Loucy (cell line): ENCODE measurements at regions not wholly inside any gene's neighbourhood (a gene's known extent, or its start where the extent isn't known, plus 50 kb on each side); places are given as distances from the start of the nearest gene placed in this dataset.

Source experiments
- H2AFZ ChIP-seq: fragments of 200-600 bp; sonication (generic); 2 replicates; pipeline ENCODE4 v1.6.0; 2016; ENCODE audit warnings: antibody characterized with exemption, mild to moderate bottlenecking, low read length, moderate library complexity
- H3F3A ChIP-seq: fragments of 200-600 bp; 2 replicates; pipeline ENCODE4 v1.6.0; 2016; ENCODE audit warnings: antibody characterized with exemption, low read depth, mild to moderate bottlenecking
- H3K27me3 ChIP-seq: fragments of 200-600 bp; sonication (generic); 2 replicates; pipeline ENCODE4 v1.6.1; 2014; ENCODE audit warnings: low read length, mild to moderate bottlenecking; ENCODE audit not compliant: insufficient read depth, poor library complexity, severe bottlenecking
- H3K36me3 ChIP-seq: fragments of 200-600 bp; sonication (generic); 2 replicates; pipeline ENCODE4 v1.6.1; 2016; ENCODE audit warnings: low read length; ENCODE audit not compliant: insufficient read depth
- H3K4me1 ChIP-seq: fragments of 200-600 bp; sonication (generic); 2 replicates; pipeline ENCODE4 v1.5.1; 2014; ENCODE audit warnings: low read length, mild to moderate bottlenecking; ENCODE audit not compliant: insufficient read depth, poor library complexity, severe bottlenecking
- H3K4me2 ChIP-seq: fragments of 200-600 bp; sonication (generic); 2 replicates; pipeline ENCODE4 v1.6.0; 2014; ENCODE audit warnings: antibody characterized with exemption, low read length, low read depth, mild to moderate bottlenecking; ENCODE audit not compliant: poor library complexity, severe bottlenecking
- H3K4me3 ChIP-seq: fragments of 200-600 bp; sonication (generic); 2 replicates; pipeline ENCODE4 v1.5.1; 2014; ENCODE audit warnings: low read length, mild to moderate bottlenecking, mixed read lengths; ENCODE audit not compliant: poor library complexity, severe bottlenecking
- H3K79me2 ChIP-seq: fragments of 200-600 bp; sonication (generic); 2 replicates; pipeline ENCODE4 v1.6.1; 2014; ENCODE audit warnings: low read length; ENCODE audit not compliant: insufficient read depth
- H3K9ac ChIP-seq: fragments of 200-600 bp; sonication (generic); 2 replicates; pipeline ENCODE4 v1.6.0; 2014; ENCODE audit warnings: mild to moderate bottlenecking, low read depth, low read length, moderate library complexity; ENCODE audit not compliant: poor library complexity, severe bottlenecking
- H3K9me2 ChIP-seq: fragments of 200-600 bp; sonication (generic); replicated peaks from 2 replicates; pipeline ENCODE4 v1.6.1; 2016; ENCODE audit warnings: low read depth, low read length, mixed read lengths
- H3K9me3 ChIP-seq: fragments of 200-600 bp; sonication (generic); 2 replicates; pipeline ENCODE4 v1.6.1; 2014; ENCODE audit warnings: mild to moderate bottlenecking, antibody characterized with exemption, low read length, low read depth; ENCODE audit not compliant: insufficient read depth
- H4K20me1 ChIP-seq: fragments of 200-600 bp; sonication (generic); 2 replicates; pipeline ENCODE4 v1.6.0; 2014; ENCODE audit warnings: antibody characterized with exemption, low read length, mild to moderate bottlenecking; ENCODE audit not compliant: insufficient read depth, poor library complexity, severe bottlenecking
- EZH2phosphoT487 ChIP-seq: fragments of 200-600 bp; IDR thresholded peaks from 2 replicates; pipeline ENCODE4 v1.6.1; 2018; ENCODE audit warnings: antibody characterized with exemption, mild to moderate bottlenecking, moderate library complexity, borderline replicate concordance
- TF ChIP-seq, protein P1 (sequence below): fragments of 200-600 bp; sonication (generic); conservative IDR thresholded peaks from 2 replicates; pipeline ENCODE4 v1.5.1; 2014; ENCODE audit warnings: mild to moderate bottlenecking, antibody characterized with exemption, low read length

DNA sequence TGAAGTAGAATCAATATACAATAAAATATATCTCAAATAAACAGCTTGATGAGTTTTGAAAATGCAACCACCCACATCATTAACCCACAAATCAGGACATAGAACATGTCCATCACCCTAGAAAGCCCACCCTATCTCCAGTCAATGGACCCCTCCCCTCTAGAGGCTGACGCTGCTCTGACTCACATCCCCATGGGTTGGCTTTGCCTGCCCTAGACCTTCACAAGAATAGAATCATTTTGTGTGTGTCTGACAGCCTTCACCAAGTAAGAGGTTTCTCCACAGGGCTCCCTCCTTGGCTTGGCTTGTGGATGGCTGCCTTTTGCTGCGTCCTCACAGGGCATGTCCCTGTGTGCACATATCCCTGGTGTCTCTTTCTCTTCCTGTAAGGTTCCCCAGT is 250.2 kb upstream of the RTL1 start:
- Histone ChIP-seq H3K4me3 (no peak overlapping the region), H3K36me3 (no peaks in the 10 kb centered on the region), H3K9ac (no peak overlapping the region), H3K4me1 (no peaks in the 10 kb centered on the region), H3K9me2 (no peaks in the 10 kb centered on the region), H4K20me1 (no peaks in the 10 kb centered on the region), H3F3A (no peaks in the 10 kb centered on the region), H3K27me3 (no peaks in the 10 kb centered on the region), H3K79me2 (no peaks in the 10 kb centered on the region), H2AFZ (no peak overlapping the region), H3K9me3 (no peaks in the 10 kb centered on the region), H3K4me2 (no peak overlapping the region)
- no peak for TF ChIP-seq EZH2phosphoT487
- TF ChIP-seq, protein P1, sequence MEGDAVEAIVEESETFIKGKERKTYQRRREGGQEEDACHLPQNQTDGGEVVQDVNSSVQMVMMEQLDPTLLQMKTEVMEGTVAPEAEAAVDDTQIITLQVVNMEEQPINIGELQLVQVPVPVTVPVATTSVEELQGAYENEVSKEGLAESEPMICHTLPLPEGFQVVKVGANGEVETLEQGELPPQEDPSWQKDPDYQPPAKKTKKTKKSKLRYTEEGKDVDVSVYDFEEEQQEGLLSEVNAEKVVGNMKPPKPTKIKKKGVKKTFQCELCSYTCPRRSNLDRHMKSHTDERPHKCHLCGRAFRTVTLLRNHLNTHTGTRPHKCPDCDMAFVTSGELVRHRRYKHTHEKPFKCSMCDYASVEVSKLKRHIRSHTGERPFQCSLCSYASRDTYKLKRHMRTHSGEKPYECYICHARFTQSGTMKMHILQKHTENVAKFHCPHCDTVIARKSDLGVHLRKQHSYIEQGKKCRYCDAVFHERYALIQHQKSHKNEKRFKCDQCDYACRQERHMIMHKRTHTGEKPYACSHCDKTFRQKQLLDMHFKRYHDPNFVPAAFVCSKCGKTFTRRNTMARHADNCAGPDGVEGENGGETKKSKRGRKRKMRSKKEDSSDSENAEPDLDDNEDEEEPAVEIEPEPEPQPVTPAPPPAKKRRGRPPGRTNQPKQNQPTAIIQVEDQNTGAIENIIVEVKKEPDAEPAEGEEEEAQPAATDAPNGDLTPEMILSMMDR, result no peak

DNA sequence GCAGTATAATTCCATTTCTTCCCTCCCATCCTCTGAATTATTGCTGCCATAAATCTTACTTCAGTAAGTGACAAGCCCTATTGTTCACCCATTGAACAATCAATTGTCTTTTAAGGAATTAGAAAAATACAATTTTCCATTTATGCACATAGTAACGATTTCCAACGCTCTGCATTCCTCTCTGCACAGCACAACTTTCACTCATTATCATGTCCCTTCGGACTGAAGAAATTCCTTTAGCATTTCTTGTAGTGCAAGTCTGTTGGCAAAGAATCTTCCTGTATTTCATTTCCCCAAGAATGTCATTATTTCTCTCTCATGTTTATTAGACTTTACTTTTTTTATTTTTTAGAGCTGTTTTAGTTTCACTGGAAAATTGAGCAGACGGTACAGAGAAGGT is 252.1 kb upstream of the RTL1 start:
- Histone ChIP-seq H3K4me3 (no peak overlapping the region), H3F3A (no peaks in the 10 kb centered on the region), H3K9ac (no peak overlapping the region), H3K79me2 (no peaks in the 10 kb centered on the region), H2AFZ (no peak overlapping the region), H3K27me3 (no peaks in the 10 kb centered on the region), H3K9me3 (no peaks in the 10 kb centered on the region), H3K4me1 (no peaks in the 10 kb centered on the region), H3K4me2 (no peak overlapping the region), H3K36me3 (no peaks in the 10 kb centered on the region), H3K9me2 (no peaks in the 10 kb centered on the region), H4K20me1 (no peaks in the 10 kb centered on the region)
- TF ChIP-seq, protein P1, result no peak
- no peak for TF ChIP-seq EZH2phosphoT487

DNA sequence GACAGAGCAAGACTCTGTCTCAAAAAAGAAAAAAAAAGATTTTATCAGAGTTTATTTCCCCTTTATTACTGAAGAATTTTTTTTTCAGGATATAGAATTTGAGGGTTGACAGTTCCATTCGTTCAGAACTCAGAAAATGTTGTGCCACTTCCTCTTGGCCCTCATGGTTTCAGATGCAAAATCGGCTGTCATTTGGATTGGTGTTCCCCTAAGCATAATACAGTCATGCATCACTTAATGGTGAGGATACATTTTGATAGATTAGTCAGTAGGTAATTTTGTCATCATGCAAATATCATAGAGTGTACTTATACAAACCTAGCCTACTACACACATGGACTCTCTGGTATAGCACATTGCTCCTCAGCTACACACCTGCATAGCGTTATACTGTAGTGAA is 263.9 kb upstream of the RTL1 start:
- H3K79me2 ChIP-seq, result no peaks in the 10 kb centered on the region
- H3K9me2 ChIP-seq, result no peaks in the 10 kb centered on the region
- H4K20me1 ChIP-seq, result no peaks in the 10 kb centered on the region
- peaks cover 13% of the 10 kb centered on the region; the same call in 1 of the 2 replicates for H3K9me3 ChIP-seq
- no peaks in the 10 kb centered on the region for H3K36me3 ChIP-seq
- H3K4me1 ChIP-seq, result no peaks in the 10 kb centered on the region
- H3F3A ChIP-seq, result no peaks in the 10 kb centered on the region
- no peak overlapping the region for H2AFZ ChIP-seq
- no peak overlapping the region for H3K4me2 ChIP-seq
- no peak overlapping the region for H3K4me3 ChIP-seq
- H3K9ac ChIP-seq, result no peak overlapping the region
- H3K27me3 ChIP-seq, result no peaks in the 10 kb centered on the region
- no peak for TF ChIP-seq EZH2phosphoT487
- TF ChIP-seq, protein P1, result no peak
